ENCODE measurements at regions not wholly inside any gene's neighbourhood (a gene's known extent, or its start where the extent isn't known, plus 50 kb on each side); places are given as distances from the start of the nearest gene placed in this dataset.

DNA sequence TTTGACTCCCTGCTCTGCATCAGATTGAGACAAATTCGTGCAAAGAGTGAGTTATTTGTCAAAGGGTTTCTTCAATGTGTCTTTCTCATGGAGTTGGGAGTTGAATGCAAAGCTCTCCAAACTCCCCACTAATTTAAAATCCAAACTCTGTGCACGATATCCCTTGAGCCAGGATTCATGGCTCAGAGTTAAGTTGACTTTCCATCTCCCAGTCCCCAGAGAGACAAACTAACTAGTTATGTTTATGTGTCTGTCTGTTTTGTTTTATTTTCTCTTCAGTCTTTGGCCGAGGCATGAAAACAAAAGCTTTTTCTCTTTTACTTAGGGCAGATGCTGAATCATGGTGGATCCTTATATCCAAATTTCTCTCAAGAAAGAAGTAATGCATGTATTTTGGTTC is 570.0 kb upstream of the CDH5 start (continued):
- TF ChIP-seq, protein P1, sequence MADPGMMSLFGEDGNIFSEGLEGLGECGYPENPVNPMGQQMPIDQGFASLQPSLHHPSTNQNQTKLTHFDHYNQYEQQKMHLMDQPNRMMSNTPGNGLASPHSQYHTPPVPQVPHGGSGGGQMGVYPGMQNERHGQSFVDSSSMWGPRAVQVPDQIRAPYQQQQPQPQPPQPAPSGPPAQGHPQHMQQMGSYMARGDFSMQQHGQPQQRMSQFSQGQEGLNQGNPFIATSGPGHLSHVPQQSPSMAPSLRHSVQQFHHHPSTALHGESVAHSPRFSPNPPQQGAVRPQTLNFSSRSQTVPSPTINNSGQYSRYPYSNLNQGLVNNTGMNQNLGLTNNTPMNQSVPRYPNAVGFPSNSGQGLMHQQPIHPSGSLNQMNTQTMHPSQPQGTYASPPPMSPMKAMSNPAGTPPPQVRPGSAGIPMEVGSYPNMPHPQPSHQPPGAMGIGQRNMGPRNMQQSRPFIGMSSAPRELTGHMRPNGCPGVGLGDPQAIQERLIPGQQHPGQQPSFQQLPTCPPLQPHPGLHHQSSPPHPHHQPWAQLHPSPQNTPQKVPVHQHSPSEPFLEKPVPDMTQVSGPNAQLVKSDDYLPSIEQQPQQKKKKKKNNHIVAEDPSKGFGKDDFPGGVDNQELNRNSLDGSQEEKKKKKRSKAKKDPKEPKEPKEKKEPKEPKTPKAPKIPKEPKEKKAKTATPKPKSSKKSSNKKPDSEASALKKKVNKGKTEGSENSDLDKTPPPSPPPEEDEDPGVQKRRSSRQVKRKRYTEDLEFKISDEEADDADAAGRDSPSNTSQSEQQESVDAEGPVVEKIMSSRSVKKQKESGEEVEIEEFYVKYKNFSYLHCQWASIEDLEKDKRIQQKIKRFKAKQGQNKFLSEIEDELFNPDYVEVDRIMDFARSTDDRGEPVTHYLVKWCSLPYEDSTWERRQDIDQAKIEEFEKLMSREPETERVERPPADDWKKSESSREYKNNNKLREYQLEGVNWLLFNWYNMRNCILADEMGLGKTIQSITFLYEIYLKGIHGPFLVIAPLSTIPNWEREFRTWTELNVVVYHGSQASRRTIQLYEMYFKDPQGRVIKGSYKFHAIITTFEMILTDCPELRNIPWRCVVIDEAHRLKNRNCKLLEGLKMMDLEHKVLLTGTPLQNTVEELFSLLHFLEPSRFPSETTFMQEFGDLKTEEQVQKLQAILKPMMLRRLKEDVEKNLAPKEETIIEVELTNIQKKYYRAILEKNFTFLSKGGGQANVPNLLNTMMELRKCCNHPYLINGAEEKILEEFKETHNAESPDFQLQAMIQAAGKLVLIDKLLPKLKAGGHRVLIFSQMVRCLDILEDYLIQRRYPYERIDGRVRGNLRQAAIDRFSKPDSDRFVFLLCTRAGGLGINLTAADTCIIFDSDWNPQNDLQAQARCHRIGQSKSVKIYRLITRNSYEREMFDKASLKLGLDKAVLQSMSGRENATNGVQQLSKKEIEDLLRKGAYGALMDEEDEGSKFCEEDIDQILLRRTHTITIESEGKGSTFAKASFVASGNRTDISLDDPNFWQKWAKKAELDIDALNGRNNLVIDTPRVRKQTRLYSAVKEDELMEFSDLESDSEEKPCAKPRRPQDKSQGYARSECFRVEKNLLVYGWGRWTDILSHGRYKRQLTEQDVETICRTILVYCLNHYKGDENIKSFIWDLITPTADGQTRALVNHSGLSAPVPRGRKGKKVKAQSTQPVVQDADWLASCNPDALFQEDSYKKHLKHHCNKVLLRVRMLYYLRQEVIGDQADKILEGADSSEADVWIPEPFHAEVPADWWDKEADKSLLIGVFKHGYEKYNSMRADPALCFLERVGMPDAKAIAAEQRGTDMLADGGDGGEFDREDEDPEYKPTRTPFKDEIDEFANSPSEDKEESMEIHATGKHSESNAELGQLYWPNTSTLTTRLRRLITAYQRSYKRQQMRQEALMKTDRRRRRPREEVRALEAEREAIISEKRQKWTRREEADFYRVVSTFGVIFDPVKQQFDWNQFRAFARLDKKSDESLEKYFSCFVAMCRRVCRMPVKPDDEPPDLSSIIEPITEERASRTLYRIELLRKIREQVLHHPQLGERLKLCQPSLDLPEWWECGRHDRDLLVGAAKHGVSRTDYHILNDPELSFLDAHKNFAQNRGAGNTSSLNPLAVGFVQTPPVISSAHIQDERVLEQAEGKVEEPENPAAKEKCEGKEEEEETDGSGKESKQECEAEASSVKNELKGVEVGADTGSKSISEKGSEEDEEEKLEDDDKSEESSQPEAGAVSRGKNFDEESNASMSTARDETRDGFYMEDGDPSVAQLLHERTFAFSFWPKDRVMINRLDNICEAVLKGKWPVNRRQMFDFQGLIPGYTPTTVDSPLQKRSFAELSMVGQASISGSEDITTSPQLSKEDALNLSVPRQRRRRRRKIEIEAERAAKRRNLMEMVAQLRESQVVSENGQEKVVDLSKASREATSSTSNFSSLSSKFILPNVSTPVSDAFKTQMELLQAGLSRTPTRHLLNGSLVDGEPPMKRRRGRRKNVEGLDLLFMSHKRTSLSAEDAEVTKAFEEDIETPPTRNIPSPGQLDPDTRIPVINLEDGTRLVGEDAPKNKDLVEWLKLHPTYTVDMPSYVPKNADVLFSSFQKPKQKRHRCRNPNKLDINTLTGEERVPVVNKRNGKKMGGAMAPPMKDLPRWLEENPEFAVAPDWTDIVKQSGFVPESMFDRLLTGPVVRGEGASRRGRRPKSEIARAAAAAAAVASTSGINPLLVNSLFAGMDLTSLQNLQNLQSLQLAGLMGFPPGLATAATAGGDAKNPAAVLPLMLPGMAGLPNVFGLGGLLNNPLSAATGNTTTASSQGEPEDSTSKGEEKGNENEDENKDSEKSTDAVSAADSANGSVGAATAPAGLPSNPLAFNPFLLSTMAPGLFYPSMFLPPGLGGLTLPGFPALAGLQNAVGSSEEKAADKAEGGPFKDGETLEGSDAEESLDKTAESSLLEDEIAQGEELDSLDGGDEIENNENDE (IDR thresholded peaks at IDR 0.05; ENCODE audit: insufficient replicate concordance, low read length): no peak
- TF ChIP-seq GABPA (IDR thresholded peaks at IDR 0.05; ENCODE audit: borderline replicate concordance, insufficient read depth, low read length) (no peak), BRCA1 (IDR thresholded peaks at IDR 0.05; ENCODE audit: low read depth, low read length) (no peak), RNF2 (IDR thresholded peaks at IDR 0.05; ENCODE audit: borderline replicate concordance, low read depth, low read length, missing control alignments, poor library complexity, severe bottlenecking) (no peak), KDM4A (IDR thresholded peaks at IDR 0.05; ENCODE audit: low read depth, low read length, severe bottlenecking) (no peak), HDAC2 (IDR thresholded peaks at IDR 0.05; ENCODE audit: borderline replicate concordance in 1 of 2, low read depth in 2 of 2, low read length in 2 of 2) (no peak), CEBPB (IDR thresholded peaks at IDR 0.05; ENCODE audit: low read depth, low read length) (no peak)
- TF ChIP-seq, protein P2, sequence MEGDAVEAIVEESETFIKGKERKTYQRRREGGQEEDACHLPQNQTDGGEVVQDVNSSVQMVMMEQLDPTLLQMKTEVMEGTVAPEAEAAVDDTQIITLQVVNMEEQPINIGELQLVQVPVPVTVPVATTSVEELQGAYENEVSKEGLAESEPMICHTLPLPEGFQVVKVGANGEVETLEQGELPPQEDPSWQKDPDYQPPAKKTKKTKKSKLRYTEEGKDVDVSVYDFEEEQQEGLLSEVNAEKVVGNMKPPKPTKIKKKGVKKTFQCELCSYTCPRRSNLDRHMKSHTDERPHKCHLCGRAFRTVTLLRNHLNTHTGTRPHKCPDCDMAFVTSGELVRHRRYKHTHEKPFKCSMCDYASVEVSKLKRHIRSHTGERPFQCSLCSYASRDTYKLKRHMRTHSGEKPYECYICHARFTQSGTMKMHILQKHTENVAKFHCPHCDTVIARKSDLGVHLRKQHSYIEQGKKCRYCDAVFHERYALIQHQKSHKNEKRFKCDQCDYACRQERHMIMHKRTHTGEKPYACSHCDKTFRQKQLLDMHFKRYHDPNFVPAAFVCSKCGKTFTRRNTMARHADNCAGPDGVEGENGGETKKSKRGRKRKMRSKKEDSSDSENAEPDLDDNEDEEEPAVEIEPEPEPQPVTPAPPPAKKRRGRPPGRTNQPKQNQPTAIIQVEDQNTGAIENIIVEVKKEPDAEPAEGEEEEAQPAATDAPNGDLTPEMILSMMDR (IDR thresholded peaks at IDR 0.05; ENCODE audit: control extremely low read depth in 1 of 3, insufficient read depth in 1 of 3, low read depth in 1 of 3, low read length in 3 of 3): no peak

All from H1 (cell line).